ENCODE measurements at regions not wholly inside any gene's neighbourhood (a gene's known extent, or its start where the extent isn't known, plus 50 kb on each side); places are given as distances from the start of the nearest gene placed in this dataset.
"Not testable (repeated sequence)": the region's sequence is repeated elsewhere in the genome, so short reads cannot be mapped to it uniquely, and the experiment has no call there.

DNA sequence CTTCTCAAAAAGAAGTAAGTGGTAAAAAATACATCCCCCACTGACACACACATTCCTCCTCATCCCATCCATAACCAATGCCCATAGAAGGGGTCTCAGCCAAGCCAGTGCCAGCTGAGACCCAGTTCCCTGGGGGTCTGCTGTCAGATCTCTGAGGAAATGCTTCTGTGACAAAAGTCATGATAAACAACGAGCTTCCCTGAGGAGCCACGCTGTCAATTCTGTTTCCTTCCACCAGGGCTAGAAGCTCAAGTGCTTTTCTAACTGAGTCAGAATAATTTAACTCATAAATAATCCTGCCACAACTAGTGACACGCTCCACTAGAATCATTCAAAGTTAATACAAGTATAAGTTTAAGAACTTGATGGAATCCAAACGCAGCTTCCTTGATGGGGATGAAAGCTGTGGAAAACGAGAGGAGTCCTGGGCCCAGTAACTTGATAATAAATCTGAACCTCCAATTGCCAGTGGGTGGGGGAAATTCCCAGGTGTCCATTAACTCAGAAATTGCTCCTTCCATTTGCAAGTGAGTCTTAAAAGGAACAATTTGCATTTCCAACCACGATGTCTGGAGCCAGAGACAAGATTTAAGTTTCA lies 348.7 kb upstream of the LMCD1 start:
- no peaks in the 10 kb centered on the region for H3K4me1 Mint-ChIP-seq
- intact Hi-C loops (cut with micrococcal nuclease), result no loop called here
- H3K4me3 Mint-ChIP-seq, result no peak overlapping the region
- no peaks in the 10 kb centered on the region for H3K27me3 Mint-ChIP-seq
- H3K27ac Mint-ChIP-seq, result no peak overlapping the region
- DNase-seq, result no peak
- H3K9me3 Mint-ChIP-seq, result no peaks in the 10 kb centered on the region
- H3K36me3 Mint-ChIP-seq (ENCODE audit: low read depth), result no peaks in the 10 kb centered on the region

DNA sequence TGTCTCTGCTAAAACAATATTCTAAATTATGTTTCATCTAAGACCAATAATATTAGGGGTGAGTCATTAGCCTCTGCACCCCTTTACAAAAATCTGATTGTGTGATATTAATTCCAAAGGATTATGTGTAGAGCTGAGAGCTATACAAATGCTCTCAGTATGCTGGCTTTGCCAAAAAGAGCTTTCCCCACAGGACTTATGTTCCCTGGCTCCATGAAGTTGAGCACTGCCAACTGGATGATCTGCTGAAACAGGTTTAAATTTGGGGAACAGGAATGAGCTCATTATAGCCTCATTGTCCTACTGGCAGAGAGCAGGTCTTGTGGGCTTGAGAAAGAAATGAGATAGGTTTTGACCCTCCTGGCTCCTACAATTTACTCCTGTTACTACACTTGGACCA lies 347.8 kb upstream of the LMCD1 start:
- Mint-ChIP-seq H3K4me3 (no peak overlapping the region), H3K9me3 (no peaks in the 10 kb centered on the region), H3K4me1 (no peaks in the 10 kb centered on the region), H3K27me3 (no peaks in the 10 kb centered on the region), H3K27ac (no peak overlapping the region), H3K36me3 (ENCODE audit: low read depth) (no peaks in the 10 kb centered on the region)
- intact Hi-C loops (cut with micrococcal nuclease), result no loop called here
- no peak for DNase-seq

DNA sequence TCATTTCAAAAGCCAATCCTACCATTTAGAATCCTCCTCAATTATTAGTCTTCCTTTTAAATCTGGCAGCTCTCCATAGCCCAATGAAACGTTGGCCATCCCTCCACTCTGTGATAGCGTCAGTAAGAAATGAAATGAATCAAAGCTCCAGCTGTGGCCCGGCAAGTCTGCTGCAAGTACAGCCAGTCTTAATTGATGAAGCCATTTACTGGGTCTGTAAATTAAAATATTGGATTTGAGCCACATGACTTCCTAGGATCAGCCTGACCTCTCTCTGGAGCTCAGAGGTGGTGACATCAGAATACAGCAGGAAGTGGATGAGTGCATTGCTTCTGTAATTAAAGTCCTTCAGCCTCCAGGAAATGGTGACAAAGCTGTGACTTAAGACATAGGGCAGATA lies 347.0 kb upstream of the LMCD1 start:
- Mint-ChIP-seq H3K27me3 (no peaks in the 10 kb centered on the region), H3K4me1 (no peaks in the 10 kb centered on the region), H3K36me3 (ENCODE audit: low read depth) (no peaks in the 10 kb centered on the region), H3K9me3 (no peaks in the 10 kb centered on the region), H3K4me3 (no peak overlapping the region), H3K27ac (no peak overlapping the region)
- intact Hi-C loops (cut with micrococcal nuclease), result no loop called here
- no peak for DNase-seq

DNA sequence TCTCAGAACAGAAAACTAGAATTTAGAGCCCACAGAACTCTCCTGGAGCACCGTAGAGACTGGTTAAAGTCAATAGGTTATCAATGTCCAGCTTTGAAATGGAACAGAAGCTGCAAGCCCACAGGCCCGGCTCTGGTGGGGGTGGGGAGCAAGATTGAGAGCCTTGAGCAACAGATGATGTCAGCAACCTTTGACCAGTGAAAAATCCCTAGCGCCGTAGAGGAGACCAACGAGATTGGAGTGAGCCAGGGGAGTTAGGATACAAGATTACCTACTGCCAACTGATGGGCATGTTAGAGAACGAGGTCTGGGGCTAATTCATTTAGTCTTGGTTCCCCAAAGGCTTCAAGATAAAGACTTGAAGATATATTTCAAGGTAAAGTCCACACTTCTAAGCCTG lies 345.5 kb upstream of the LMCD1 start:
- Mint-ChIP-seq H3K4me3 (no peak overlapping the region), H3K9me3 (no peaks in the 10 kb centered on the region), H3K4me1 (no peaks in the 10 kb centered on the region), H3K36me3 (ENCODE audit: low read depth) (no peaks in the 10 kb centered on the region), H3K27me3 (no peaks in the 10 kb centered on the region), H3K27ac (no peak overlapping the region)
- no peak for DNase-seq
- intact Hi-C loops (cut with micrococcal nuclease), result no loop called here

DNA sequence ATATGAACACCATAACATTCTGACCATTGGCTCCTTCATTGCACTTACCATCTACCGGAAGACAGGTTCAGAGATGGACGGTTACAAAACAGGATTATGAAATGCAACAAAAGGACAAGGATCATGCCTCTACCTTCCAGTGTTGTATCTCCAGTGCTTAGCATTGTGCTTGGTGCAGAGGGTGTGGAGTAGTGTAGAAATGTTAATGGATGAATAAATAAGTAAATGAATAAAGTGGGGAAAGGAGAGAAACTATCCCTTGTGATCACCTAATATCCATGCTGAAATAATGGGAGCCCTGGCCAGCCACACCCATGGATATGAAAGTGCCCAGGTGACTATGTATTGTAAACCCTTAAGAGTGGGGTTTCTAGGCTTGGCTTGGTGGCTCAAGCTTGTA lies 344.8 kb upstream of the LMCD1 start:
- no peak for DNase-seq
- Mint-ChIP-seq H3K36me3 (ENCODE audit: low read depth) (no peaks in the 10 kb centered on the region), H3K4me3 (no peak overlapping the region), H3K4me1 (no peaks in the 10 kb centered on the region), H3K27ac (no peak overlapping the region), H3K9me3 (no peaks in the 10 kb centered on the region), H3K27me3 (no peaks in the 10 kb centered on the region)
- intact Hi-C loops (cut with micrococcal nuclease), result no loop called here

DNA sequence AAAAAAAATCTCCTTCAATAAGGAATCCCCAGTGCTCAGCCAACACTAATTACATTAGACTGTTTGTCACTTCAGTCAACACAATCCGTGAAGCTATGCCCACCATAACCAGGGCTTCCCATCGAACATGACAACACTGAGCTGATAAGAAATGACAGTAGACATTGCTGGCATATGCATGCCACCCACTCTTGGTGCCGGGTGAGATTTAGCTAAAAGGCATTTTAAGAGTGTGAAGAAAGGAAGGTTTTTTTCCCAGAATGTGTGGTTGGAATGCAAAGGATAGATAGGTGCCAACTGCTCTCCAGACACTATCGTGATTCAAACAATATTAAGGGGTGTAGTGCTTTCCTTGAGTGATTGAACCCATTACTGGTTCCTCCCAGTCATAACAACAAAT lies 344.0 kb upstream of the LMCD1 start:
- no peaks in the 10 kb centered on the region for H3K27me3 Mint-ChIP-seq
- H3K9me3 Mint-ChIP-seq, result no peaks in the 10 kb centered on the region
- H3K36me3 Mint-ChIP-seq (ENCODE audit: low read depth), result no peaks in the 10 kb centered on the region
- H3K27ac Mint-ChIP-seq, result no peak overlapping the region
- H3K4me3 Mint-ChIP-seq, result no peak overlapping the region
- DNase-seq, result no peak
- H3K4me1 Mint-ChIP-seq, result no peaks in the 10 kb centered on the region
- intact Hi-C loops (cut with micrococcal nuclease), result no loop called here

DNA sequence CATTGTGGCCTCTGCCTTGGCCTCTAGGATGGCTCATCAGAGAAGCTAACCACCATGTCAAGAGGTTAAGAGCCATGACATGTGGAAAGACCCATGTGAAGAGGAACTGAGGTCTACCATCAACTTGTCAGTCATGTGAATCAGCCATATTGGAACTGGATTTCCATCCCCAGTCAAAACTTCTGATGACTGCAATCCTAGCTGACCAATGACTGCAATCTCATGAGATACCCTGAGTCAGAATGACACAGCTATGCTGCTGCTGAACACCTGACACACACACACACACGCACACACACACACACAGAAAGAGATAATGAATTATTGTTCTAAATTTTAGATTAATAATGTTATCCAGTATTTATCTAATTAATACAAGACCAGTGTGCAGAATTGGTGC lies 337.5 kb upstream of the LMCD1 start:
- Mint-ChIP-seq H3K27me3 (no peaks in the 10 kb centered on the region), H3K27ac (no peak overlapping the region), H3K36me3 (ENCODE audit: low read depth) (no peaks in the 10 kb centered on the region), H3K9me3 (no peaks in the 10 kb centered on the region), H3K4me1 (no peaks in the 10 kb centered on the region), H3K4me3 (no peak overlapping the region)
- intact Hi-C loops (cut with micrococcal nuclease), result no loop called here
- no peak for DNase-seq

DNA sequence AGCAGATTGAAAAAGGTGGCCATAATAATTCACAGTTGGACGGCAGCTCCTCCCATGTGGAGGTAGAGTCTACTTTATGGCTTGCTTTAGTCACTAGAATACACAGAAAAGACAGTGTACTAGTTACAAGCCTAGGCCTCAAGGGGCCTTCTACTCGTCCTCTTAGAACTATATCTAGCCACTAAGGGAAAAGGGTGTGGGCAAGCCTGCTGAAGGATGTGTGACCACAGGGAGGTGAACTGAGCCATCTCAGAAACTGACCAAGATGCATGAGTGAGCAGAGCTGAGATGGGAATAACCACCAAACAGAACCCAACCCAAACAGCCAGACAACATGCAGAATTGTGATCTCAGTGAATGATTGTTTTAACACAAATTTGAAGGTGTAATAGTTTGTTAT lies 335.6 kb upstream of the LMCD1 start:
- Mint-ChIP-seq H3K36me3 (ENCODE audit: low read depth) (no peaks in the 10 kb centered on the region), H3K27ac (no peak overlapping the region), H3K27me3 (no peaks in the 10 kb centered on the region), H3K9me3 (no peaks in the 10 kb centered on the region), H3K4me1 (no peaks in the 10 kb centered on the region), H3K4me3 (no peak overlapping the region)
- intact Hi-C loops (cut with micrococcal nuclease), result no loop called here
- DNase-seq, result no peak

DNA sequence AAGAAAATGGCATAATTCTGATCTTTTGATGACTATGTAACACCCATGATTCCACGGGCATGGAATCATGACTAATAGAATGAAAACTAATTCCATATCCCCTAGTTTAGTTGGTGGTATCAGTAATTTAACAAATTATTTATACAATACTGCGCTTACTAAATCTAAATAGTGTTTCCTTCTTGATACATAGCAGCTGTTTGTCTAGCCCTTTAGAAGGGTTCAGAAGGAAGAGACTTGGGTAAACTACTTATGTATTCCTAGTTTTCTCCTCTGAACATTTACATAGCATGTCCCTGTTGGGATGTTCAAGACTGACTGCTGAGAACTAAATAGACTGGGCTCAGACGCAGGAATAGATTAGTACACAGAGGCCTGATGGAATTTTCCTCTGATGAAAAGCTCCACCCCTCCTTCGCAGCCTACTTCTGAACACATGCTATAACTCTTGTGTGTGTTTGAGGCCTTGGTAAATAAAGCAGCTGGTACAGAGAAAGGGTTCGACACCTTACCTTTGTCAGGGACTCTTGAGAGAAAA lies 330.6 kb upstream of the LMCD1 start:
- Mint-ChIP-seq H3K9me3 (no peaks in the 10 kb centered on the region), H3K27ac (no peak overlapping the region), H3K36me3 (ENCODE audit: low read depth) (no peaks in the 10 kb centered on the region), H3K27me3 (no peaks in the 10 kb centered on the region), H3K4me1 (no peaks in the 10 kb centered on the region), H3K4me3 (no peak overlapping the region)
- intact Hi-C loops (cut with micrococcal nuclease), result no loop called here
- DNase-seq, result no peak

DNA sequence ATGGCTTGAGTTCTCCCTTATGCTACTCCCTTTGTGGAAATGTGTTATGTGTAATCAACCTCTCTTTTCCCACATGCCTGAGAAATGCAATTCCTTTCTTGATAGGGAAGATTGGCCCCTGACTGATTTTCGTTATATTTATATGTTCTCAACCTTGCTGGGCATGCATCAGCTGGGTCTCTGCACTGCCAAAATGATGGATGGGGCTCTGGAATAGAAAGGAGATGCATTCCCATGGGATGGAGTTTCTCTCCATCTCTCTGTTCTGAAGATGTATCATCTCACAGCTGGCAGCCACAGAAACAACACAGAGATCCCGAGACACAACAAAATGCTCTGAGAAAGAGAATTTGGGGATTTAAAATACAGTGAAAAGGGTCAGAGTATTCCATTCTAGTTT lies 327.7 kb upstream of the LMCD1 start:
- no peak overlapping the region for H3K4me3 Mint-ChIP-seq
- H3K27ac Mint-ChIP-seq, result no peak overlapping the region
- no peak for DNase-seq
- H3K9me3 Mint-ChIP-seq, result no peaks in the 10 kb centered on the region
- no peaks in the 10 kb centered on the region for H3K27me3 Mint-ChIP-seq
- no peaks in the 10 kb centered on the region for H3K4me1 Mint-ChIP-seq
- no peaks in the 10 kb centered on the region for H3K36me3 Mint-ChIP-seq (ENCODE audit: low read depth)
- intact Hi-C loops (cut with micrococcal nuclease), result no loop called here

DNA sequence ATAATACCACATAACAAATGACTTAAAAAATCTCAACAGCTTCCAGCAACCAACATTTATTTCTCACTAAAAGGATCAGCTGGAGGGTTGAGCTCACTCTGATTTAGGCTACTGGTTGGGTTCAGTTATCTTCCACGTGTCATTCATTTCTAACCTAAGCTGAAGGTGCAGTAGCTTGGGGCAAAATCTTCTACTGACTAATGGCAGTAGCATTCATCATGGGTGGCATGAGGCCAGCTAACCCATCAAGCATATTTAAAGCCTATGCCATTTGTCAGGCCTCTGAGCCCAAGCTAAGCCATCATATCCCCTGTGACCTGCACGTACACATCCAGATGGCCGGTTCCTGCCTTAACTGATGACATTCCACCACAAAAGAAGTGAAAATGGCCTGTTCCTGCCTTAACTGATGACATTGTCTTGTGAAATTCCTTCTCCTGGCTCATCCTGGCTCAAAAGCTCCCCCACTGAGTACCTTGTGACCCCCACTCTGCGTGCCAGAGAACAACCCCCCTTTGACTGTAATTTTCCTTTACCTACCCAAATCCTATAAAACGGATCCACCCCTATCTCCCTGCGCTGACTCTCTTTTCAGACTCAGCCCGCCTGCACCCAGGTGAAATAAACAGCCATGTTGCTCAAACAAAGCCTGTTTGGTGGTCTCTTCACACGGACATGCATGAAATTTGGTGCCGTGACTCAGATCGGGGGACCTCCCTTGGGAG lies 324.7 kb upstream of the LMCD1 start:
- H3K27ac Mint-ChIP-seq; H3K27me3 Mint-ChIP-seq; H3K4me1 Mint-ChIP-seq; H3K36me3 Mint-ChIP-seq (ENCODE audit: low read depth); DNase-seq; H3K9me3 Mint-ChIP-seq; H3K4me3 Mint-ChIP-seq; intact Hi-C loops (cut with micrococcal nuclease): not testable (repeated sequence)

DNA sequence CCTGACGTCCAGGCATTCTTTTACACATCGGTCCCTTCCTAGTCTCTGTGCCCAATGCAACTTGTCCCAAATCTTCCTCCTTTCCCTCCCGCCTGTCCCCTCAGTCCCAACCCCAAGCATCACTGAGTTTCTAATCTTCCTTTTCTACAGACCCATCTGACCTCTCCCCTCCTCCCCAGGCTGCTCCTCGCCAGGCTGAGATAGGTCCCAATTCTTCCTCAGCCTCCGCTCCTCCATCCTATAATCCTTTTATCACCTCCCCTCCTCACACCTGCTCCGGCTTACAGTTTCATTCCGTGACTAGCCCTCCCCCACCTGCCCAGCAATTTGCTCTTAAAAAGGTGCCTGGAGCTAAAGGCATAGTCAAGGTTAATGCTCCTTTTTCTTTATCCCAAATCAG lies 323.1 kb upstream of the LMCD1 start:
- H3K27me3 Mint-ChIP-seq; H3K9me3 Mint-ChIP-seq; H3K36me3 Mint-ChIP-seq (ENCODE audit: low read depth); DNase-seq; intact Hi-C loops (cut with micrococcal nuclease); H3K4me1 Mint-ChIP-seq; H3K27ac Mint-ChIP-seq; H3K4me3 Mint-ChIP-seq: not testable (repeated sequence)

DNA sequence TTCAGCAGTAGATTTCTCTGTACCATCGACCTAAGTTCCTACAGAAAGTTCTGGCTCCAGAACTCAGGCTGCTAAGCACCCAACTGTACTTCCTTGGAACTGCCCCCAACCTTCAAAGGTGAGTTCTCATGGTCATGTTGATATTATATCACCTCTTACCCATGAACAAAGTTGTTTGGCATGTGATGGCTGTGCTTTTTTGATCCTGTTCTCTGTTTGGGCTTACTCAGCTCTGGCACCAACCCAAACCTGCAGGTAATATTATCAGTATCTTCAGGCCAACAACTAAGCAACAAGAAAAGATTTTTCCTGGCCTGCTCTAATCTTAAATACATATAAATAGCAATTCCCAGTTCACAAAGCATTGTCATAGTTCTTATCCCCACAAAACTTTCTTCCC lies 318.7 kb upstream of the LMCD1 start:
- no peaks in the 10 kb centered on the region for H3K4me1 Mint-ChIP-seq

DNA sequence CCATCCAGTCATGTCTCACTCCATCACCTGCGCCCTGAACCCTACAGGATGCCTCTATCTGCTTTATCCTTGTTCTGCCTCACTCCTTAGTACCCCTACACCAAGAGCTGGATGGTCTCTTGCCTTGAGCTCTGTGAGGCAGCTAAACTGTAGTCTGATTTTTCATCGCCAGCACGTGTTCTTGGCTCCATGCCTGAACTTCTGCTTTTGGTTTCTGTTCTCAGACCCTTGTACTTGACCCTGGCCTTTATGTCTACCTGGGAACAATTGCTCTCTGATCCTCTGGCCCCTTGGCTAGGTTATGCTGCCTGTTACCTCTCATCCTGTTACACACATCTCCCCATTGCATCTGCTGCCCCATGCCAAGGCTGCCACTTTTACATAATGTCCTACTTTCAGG lies 318.0 kb upstream of the LMCD1 start:
- no peak overlapping the region for H3K4me3 Mint-ChIP-seq
- H3K27me3 Mint-ChIP-seq, result no peaks in the 10 kb centered on the region
- H3K9me3 Mint-ChIP-seq, result no peaks in the 10 kb centered on the region
- H3K4me1 Mint-ChIP-seq, result no peaks in the 10 kb centered on the region
- no peak for DNase-seq
- H3K27ac Mint-ChIP-seq, result no peak overlapping the region
- intact Hi-C loops (cut with micrococcal nuclease), result no loop called here
- no peaks in the 10 kb centered on the region for H3K36me3 Mint-ChIP-seq (ENCODE audit: low read depth)

More for the DNA sequence above, 318.7 kb upstream of the LMCD1 start:
- no peak overlapping the region for H3K27ac Mint-ChIP-seq
- no peaks in the 10 kb centered on the region for H3K36me3 Mint-ChIP-seq (ENCODE audit: low read depth)
- H3K4me3 Mint-ChIP-seq, result no peak overlapping the region
- H3K27me3 Mint-ChIP-seq, result no peaks in the 10 kb centered on the region
- DNase-seq, result no peak
- intact Hi-C loops (cut with micrococcal nuclease), result no loop called here
- no peaks in the 10 kb centered on the region for H3K9me3 Mint-ChIP-seq

DNA sequence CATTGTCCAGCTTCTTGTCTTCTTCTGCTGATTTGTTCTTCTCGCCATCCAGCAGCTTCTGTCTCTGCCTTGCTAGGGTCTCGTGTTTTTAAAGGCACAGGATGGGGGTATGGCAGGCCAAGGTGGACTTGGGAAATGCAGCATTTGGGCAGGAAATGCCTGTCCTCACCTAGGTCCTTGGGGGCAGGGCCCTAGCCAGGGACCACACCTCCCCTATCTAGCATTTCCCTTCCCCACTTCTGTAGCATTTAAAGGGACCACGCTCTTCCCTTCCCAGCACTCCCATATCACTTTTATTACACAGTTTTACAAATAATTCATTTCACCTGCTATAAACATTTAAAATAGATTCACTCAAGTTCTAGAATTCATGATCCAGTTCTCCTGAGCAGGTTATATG lies 315.4 kb upstream of the LMCD1 start:
- H3K27me3 Mint-ChIP-seq, result no peaks in the 10 kb centered on the region
- H3K4me1 Mint-ChIP-seq, result no peaks in the 10 kb centered on the region
- no peak overlapping the region for H3K4me3 Mint-ChIP-seq
- DNase-seq, result no peak
- H3K36me3 Mint-ChIP-seq (ENCODE audit: low read depth), result no peaks in the 10 kb centered on the region
- no peaks in the 10 kb centered on the region for H3K9me3 Mint-ChIP-seq
- no peak overlapping the region for H3K27ac Mint-ChIP-seq
- intact Hi-C loops (cut with micrococcal nuclease), result no loop called here
